Endodermal cell (in vitro differentiated cells): ENCODE measurements at regions not wholly inside any gene's neighbourhood (a gene's known extent, or its start where the extent isn't known, plus 50 kb on each side); places are given as distances from the start of the nearest gene placed in this dataset.

ENCODE experiments used
- DNase-seq: peaks from one replicate; pipeline ENCODE4 v3.0.0-alpha.2; 2017
- H3K27ac ChIP-seq: 2 replicates; pipeline ENCODE4 v1.5.1; 2013; ENCODE audit warnings: mild to moderate bottlenecking, low read depth, low read length, moderate library complexity
- H3K27me3 ChIP-seq: 2 replicates; pipeline ENCODE4 v1.6.1; 2013; ENCODE audit warnings: mild to moderate bottlenecking, low read length, moderate library complexity; ENCODE audit not compliant: insufficient read depth, control insufficient read depth, poor library complexity, severe bottlenecking
- H3K36me3 ChIP-seq: 2 replicates; pipeline ENCODE4 v1.7.0; 2013; ENCODE audit warnings: mild to moderate bottlenecking, low read length, moderate library complexity; ENCODE audit not compliant: control insufficient read depth, insufficient read depth
- H3K4me1 ChIP-seq: one replicate; pipeline ENCODE4 v1.7.0; 2013; ENCODE audit warnings: low read length; ENCODE audit not compliant: control insufficient read depth, insufficient read depth
- H3K4me3 ChIP-seq: 2 replicates; pipeline ENCODE4 v1.5.1; 2013; ENCODE audit warnings: mild to moderate bottlenecking, low read length, moderate library complexity
- H3K9ac ChIP-seq: 2 replicates; pipeline ENCODE4 v1.6.1; 2013; ENCODE audit warnings: mild to moderate bottlenecking, low read length, moderate library complexity; ENCODE audit not compliant: poor library complexity, severe bottlenecking; ENCODE audit errors: extremely low read depth
- H3K9me3 ChIP-seq: 2 replicates; pipeline ENCODE4 v1.6.1; 2013; ENCODE audit warnings: mild to moderate bottlenecking, low read length, moderate library complexity; ENCODE audit not compliant: control insufficient read depth
- H3K27ac Mint-ChIP-seq: 2 replicates; pipeline ENCODE4 v1.8.0; 2020; ENCODE audit warnings: mixed read lengths
- H3K27me3 Mint-ChIP-seq: 2 replicates; pipeline ENCODE4 v1.8.0; 2021; ENCODE audit warnings: mild to moderate bottlenecking, mixed read lengths; ENCODE audit not compliant: insufficient read depth
- H3K36me3 Mint-ChIP-seq: 2 replicates; pipeline ENCODE4 v1.8.0; 2020; ENCODE audit warnings: low read depth, mixed read lengths
- H3K4me1 Mint-ChIP-seq: 2 replicates; pipeline ENCODE4 v1.8.0; 2020; ENCODE audit warnings: mixed read lengths
- H3K4me3 Mint-ChIP-seq: 2 replicates; pipeline ENCODE4 v1.8.0; 2020; ENCODE audit warnings: mild to moderate bottlenecking, moderate library complexity, mixed read lengths
- H3K9me3 Mint-ChIP-seq: 2 replicates; pipeline ENCODE4 v1.8.0; 2020; ENCODE audit warnings: mild to moderate bottlenecking, mixed read lengths
- CTCF ChIP-seq: fragments of 200-600 bp; sonication (generic); conservative IDR thresholded peaks from 2 replicates; pipeline ENCODE4 v1.5.0; 2021; ENCODE audit warnings: antibody characterized with exemption, mild to moderate bottlenecking
- WGBS, 2 experiments: methylation state at CpG; one replicate each; pipeline versions ENCODE4 v1.1.5 to v1.1.7; 2013; ENCODE audit warnings: missing lambda C conversion rate in 2 of 2, mixed read lengths in 1 of 2; ENCODE audit not compliant: insufficient coverage in 1 of 2, insufficient read length in 1 of 2; 5-methylcytosine and 5-hydroxymethylcytosine counted together

GRCh38 chr14:89078021-89078795 is 253.8 kb downstream of the TTC8 start:
- peaks cover 5% of the 10 kb centered on the region for H3K27me3 Mint-ChIP-seq
- H3K36me3 Mint-ChIP-seq, result no peaks in the 10 kb centered on the region
- H3K9me3 Mint-ChIP-seq, result no peaks in the 10 kb centered on the region
- Histone ChIP-seq H3K27ac (no peak overlapping the region), H3K9me3 (no peaks in the 10 kb centered on the region), H3K36me3 (no peaks in the 10 kb centered on the region), H3K9ac (no peak overlapping the region), H3K4me1 (no peaks in the 10 kb centered on the region), H3K27me3 (no peaks in the 10 kb centered on the region), H3K4me3 (no peak overlapping the region)
- no peak for DNase-seq
- no peak overlapping the region for H3K4me3 Mint-ChIP-seq
- 89 to 96% methylated on average over 8 to 16 of the region's 16 CpGs for WGBS, 2 experiments
- no peak for TF ChIP-seq CTCF
- no peaks in the 10 kb centered on the region for H3K4me1 Mint-ChIP-seq
- no peak overlapping the region for H3K27ac Mint-ChIP-seq

- Mint-ChIP-seq H3K36me3 (no peaks in the 10 kb centered on the region), H3K27me3 (peaks cover 3% of the 10 kb centered on the region), H3K9me3 (no peaks in the 10 kb centered on the region), H3K27ac (no peak overlapping the region), H3K4me1 (no peaks in the 10 kb centered on the region), H3K4me3 (no peak overlapping the region)
- no peak for DNase-seq
- Histone ChIP-seq H3K4me3 (no peak overlapping the region), H3K27ac (no peak overlapping the region), H3K9ac (no peak overlapping the region), H3K27me3 (no peaks in the 10 kb centered on the region), H3K4me1 (no peaks in the 10 kb centered on the region), H3K9me3 (no peaks in the 10 kb centered on the region), H3K36me3 (no peaks in the 10 kb centered on the region)
- 88 to 93% methylated on average over 12 of the region's 12 CpGs for WGBS, 2 experiments
- TF ChIP-seq CTCF, result no peak
Observed at GRCh38 chr14:89085231-89085731, 260.8 kb downstream of the TTC8 start.

- Histone ChIP-seq H3K27ac (no peak overlapping the region), H3K9ac (no peak overlapping the region), H3K4me1 (no peaks in the 10 kb centered on the region), H3K36me3 (no peaks in the 10 kb centered on the region), H3K27me3 (no peaks in the 10 kb centered on the region), H3K4me3 (no peak overlapping the region), H3K9me3 (no peaks in the 10 kb centered on the region)
- Mint-ChIP-seq H3K4me3 (no peak overlapping the region), H3K27me3 (peaks cover 4% of the 10 kb centered on the region), H3K27ac (no peak overlapping the region), H3K9me3 (no peaks in the 10 kb centered on the region), H3K36me3 (no peaks in the 10 kb centered on the region), H3K4me1 (no peaks in the 10 kb centered on the region)
- DNase-seq, result no peak
- TF ChIP-seq CTCF, result no peak
- 91 to 92% methylated on average over 5 to 8 of the region's 9 CpGs for WGBS, 2 experiments
Observed at GRCh38 chr14:89085737-89086382, 261.4 kb downstream of the TTC8 start.
